CD4-positive, CD25-positive, alpha-beta regulatory T cell (primary cell): ENCODE measurements at regions not wholly inside any gene's neighbourhood (a gene's known extent, or its start where the extent isn't known, plus 50 kb on each side); places are given as distances from the start of the nearest gene placed in this dataset.
"Not testable (repeated sequence)": the region's sequence is repeated elsewhere in the genome, so short reads cannot be mapped to it uniquely, and the experiment has no call there.

Source experiments
- ATAC-seq, 2 donors: fragments of 150-1000 bp; cut with Tn5 transposase; one replicate each; pipeline ENCODE4 v1.10.0; 2021; ENCODE audit warnings: low read depth in 2 of 2, moderate number of reproducible peaks in 2 of 2, moderate library complexity in 1 of 2
- DNase-seq, 3 donors: peaks; one replicate each; pipeline versions ENCODE4 v3.0.0 to v3.0.0-alpha.2; 2012 to 2022; ENCODE audit warnings: mixed read lengths in 1 of 3
- H3K27ac ChIP-seq: one replicate; pipeline ENCODE4 v1.7.0; 2013; ENCODE audit warnings: mild to moderate bottlenecking, low read length; ENCODE audit not compliant: insufficient read depth, poor library complexity, severe bottlenecking
- H3K27me3 ChIP-seq: one replicate; pipeline ENCODE4 v1.7.0; 2013; ENCODE audit warnings: low read length; ENCODE audit not compliant: control insufficient read depth, insufficient read depth
- H3K36me3 ChIP-seq: one replicate; pipeline ENCODE4 v1.7.0; 2013; ENCODE audit warnings: mild to moderate bottlenecking, low read length, moderate library complexity; ENCODE audit not compliant: control insufficient read depth, insufficient read depth
- H3K4me1 ChIP-seq: 2 replicates; pipeline ENCODE4 v1.7.0; 2013; ENCODE audit warnings: mild to moderate bottlenecking, low read length; ENCODE audit not compliant: insufficient read depth, control insufficient read depth, poor library complexity, severe bottlenecking
- H3K4me3 ChIP-seq: one replicate; pipeline ENCODE4 v1.7.0; 2013; ENCODE audit warnings: low read depth, mild to moderate bottlenecking, low read length, moderate library complexity
- H3K9me3 ChIP-seq, 2 experiments: 1 replicate in 1 of 2; 2 replicates in 1 of 2; pipeline ENCODE4 v1.7.0; 2013; ENCODE audit warnings: low read length in 2 of 2, mild to moderate bottlenecking in 1 of 2, moderate library complexity in 1 of 2; ENCODE audit not compliant: control insufficient read depth in 2 of 2
- H3K27ac Mint-ChIP-seq, 3 donors: one replicate each; pipeline ENCODE4 v1.8.0; 2020 to 2022; ENCODE audit warnings: mild to moderate bottlenecking in 3 of 3, mixed read lengths in 3 of 3, moderate library complexity in 2 of 3
- H3K27me3 Mint-ChIP-seq: one replicate; pipeline ENCODE4 v1.8.0; 2022; ENCODE audit warnings: mild to moderate bottlenecking, mixed read lengths
- H3K36me3 Mint-ChIP-seq: one replicate; pipeline ENCODE4 v1.8.0; 2020; ENCODE audit warnings: mixed read lengths
- H3K4me1 Mint-ChIP-seq, 4 donors: one replicate each; pipeline ENCODE4 v1.8.0; 2020 to 2022; ENCODE audit warnings: mixed read lengths in 4 of 4, mild to moderate bottlenecking in 1 of 4
- H3K4me3 Mint-ChIP-seq, 4 donors: one replicate each; pipeline ENCODE4 v1.8.0; 2020 to 2022; ENCODE audit warnings: mild to moderate bottlenecking in 4 of 4, mixed read lengths in 4 of 4, moderate library complexity in 3 of 4
- H3K9me3 Mint-ChIP-seq, 7 donors: one replicate each; pipeline ENCODE4 v1.8.0; 2020 to 2022; ENCODE audit warnings: mixed read lengths in 7 of 7, mild to moderate bottlenecking in 3 of 7, moderate library complexity in 2 of 7

GRCh38 chrX:146707781-146708180, 101.8 kb upstream of the CXorf51B start:
- Histone ChIP-seq H3K4me1 (no peaks in the 10 kb centered on the region), H3K27ac (no peak overlapping the region), H3K36me3 (no peaks in the 10 kb centered on the region), H3K27me3 (no peaks in the 10 kb centered on the region), H3K9me3 (peaks cover 0 to 3% of the 10 kb centered on the region in 2 experiments), H3K4me3 (no peak overlapping the region)
- no peak for ATAC-seq
- peaks cover 0 to 3% (median 0%) of the 10 kb centered on the region in 7 donors for H3K9me3 Mint-ChIP-seq
- H3K4me3 Mint-ChIP-seq: no peak overlapping the region
- H3K27ac Mint-ChIP-seq: no peak overlapping the region
- no peaks in the 10 kb centered on the region for H3K27me3 Mint-ChIP-seq
- no peaks in the 10 kb centered on the region for H3K4me1 Mint-ChIP-seq
- no peaks in the 10 kb centered on the region for H3K36me3 Mint-ChIP-seq
- no peak for DNase-seq

GRCh38 chrX:146708866-146709265, 100.7 kb upstream of the CXorf51B start:
- H3K4me3 Mint-ChIP-seq, H3K27ac ChIP-seq, H3K9me3 ChIP-seq, H3K27me3 ChIP-seq, H3K27me3 Mint-ChIP-seq, H3K36me3 Mint-ChIP-seq, H3K4me1 ChIP-seq, H3K4me3 ChIP-seq, H3K36me3 ChIP-seq, H3K9me3 Mint-ChIP-seq, H3K4me1 Mint-ChIP-seq, ATAC-seq, H3K27ac Mint-ChIP-seq, DNase-seq: not testable (repeated sequence)

GRCh38 chrX:146754268-146754667, 55.3 kb upstream of the CXorf51B start:
- Mint-ChIP-seq H3K27me3 (no peaks in the 10 kb centered on the region), H3K27ac (no peak overlapping the region), H3K4me1 (no peaks in the 10 kb centered on the region), H3K9me3 (peaks cover 0 to 11% (median 2%) of the 10 kb centered on the region in 7 donors), H3K4me3 (no peak overlapping the region), H3K36me3 (no peaks in the 10 kb centered on the region)
- Histone ChIP-seq H3K4me1 (no peaks in the 10 kb centered on the region), H3K27me3 (no peaks in the 10 kb centered on the region), H3K27ac (no peak overlapping the region), H3K4me3 (no peak overlapping the region), H3K9me3 (no peaks in the 10 kb centered on the region), H3K36me3 (no peaks in the 10 kb centered on the region)
- ATAC-seq (no peak), DNase-seq (no peak)

GRCh38 chrX:146755214-146755613, 54.4 kb upstream of the CXorf51B start:
- no peak overlapping the region for H3K27ac ChIP-seq
- Mint-ChIP-seq H3K4me3 (no peak overlapping the region), H3K36me3 (no peaks in the 10 kb centered on the region), H3K27me3 (peaks cover 5% of the 10 kb centered on the region), H3K27ac (no peak overlapping the region), H3K4me1 (no peaks in the 10 kb centered on the region), H3K9me3 (peaks cover 0 to 8% (median 3%) of the 10 kb centered on the region in 7 donors)
- H3K4me3 ChIP-seq: no peak overlapping the region
- no peaks in the 10 kb centered on the region for H3K27me3 ChIP-seq
- ATAC-seq (no peak), DNase-seq (no peak)
- no peaks in the 10 kb centered on the region for H3K4me1 ChIP-seq
- no peaks in the 10 kb centered on the region for H3K9me3 ChIP-seq
- H3K36me3 ChIP-seq: no peaks in the 10 kb centered on the region
